GM23248 (cell line): ENCODE measurements at regions not wholly inside any gene's neighbourhood (a gene's known extent, or its start where the extent isn't known, plus 50 kb on each side); places are given as distances from the start of the nearest gene placed in this dataset.

ENCODE experiments used
- DNase-seq: peaks from one replicate; pipeline ENCODE4 v3.0.0-alpha.2; 2015
- H2AFZ ChIP-seq: fragments of 200-600 bp; sonication (generic); 2 replicates; pipeline ENCODE4 v1.6.1; 2016; ENCODE audit warnings: antibody characterized with exemption
- H3F3A ChIP-seq: fragments of 200-600 bp; sonication (generic); 2 replicates; pipeline ENCODE4 v1.6.1; 2016; ENCODE audit warnings: mild to moderate bottlenecking, antibody characterized with exemption, mixed run types; ENCODE audit not compliant: insufficient read depth
- H3K27ac ChIP-seq: fragments of 200-600 bp; sonication (generic); 2 replicates; pipeline ENCODE4 v1.5.1; 2016; ENCODE audit warnings: mild to moderate bottlenecking
- H3K27me3 ChIP-seq: fragments of 200-600 bp; sonication (generic); replicated peaks from 2 replicates; pipeline ENCODE4 v1.6.1; 2016; ENCODE audit warnings: mild to moderate bottlenecking; ENCODE audit not compliant: insufficient read depth
- H3K36me3 ChIP-seq: fragments of 200-600 bp; sonication (generic); 2 replicates; pipeline ENCODE4 v1.6.1; 2016; ENCODE audit warnings: low read depth, mild to moderate bottlenecking
- H3K4me1 ChIP-seq: fragments of 200-600 bp; sonication (generic); 2 replicates; pipeline ENCODE4 v1.6.1; 2016; ENCODE audit warnings: mild to moderate bottlenecking; ENCODE audit not compliant: insufficient read depth
- H3K4me2 ChIP-seq: fragments of 200-600 bp; sonication (generic); one replicate; pipeline ENCODE4 v1.6.1; 2016; ENCODE audit warnings: mild to moderate bottlenecking; ENCODE audit not compliant: unreplicated experiment
- H3K4me3 ChIP-seq: fragments of 200-600 bp; sonication (generic); 2 replicates; pipeline ENCODE4 v1.5.1; 2016; ENCODE audit warnings: mild to moderate bottlenecking
- H3K79me2 ChIP-seq: fragments of 200-600 bp; sonication (generic); 2 replicates; pipeline ENCODE4 v1.6.1; 2016; ENCODE audit warnings: mild to moderate bottlenecking; ENCODE audit not compliant: insufficient read depth
- H3K9ac ChIP-seq: fragments of 200-600 bp; sonication (generic); 2 replicates; pipeline ENCODE4 v1.6.1; 2016; ENCODE audit warnings: mild to moderate bottlenecking
- H3K9me2 ChIP-seq: fragments of 200-600 bp; sonication (generic); 2 replicates; pipeline ENCODE4 v1.6.1; 2016; ENCODE audit warnings: mixed run types, mild to moderate bottlenecking, moderate library complexity; ENCODE audit not compliant: insufficient read depth
- H3K9me3 ChIP-seq: fragments of 200-600 bp; sonication (generic); one replicate; pipeline ENCODE4 v1.6.1; 2017; ENCODE audit warnings: low read depth
- H4K20me1 ChIP-seq: fragments of 200-600 bp; sonication (generic); 2 replicates; pipeline ENCODE4 v1.6.0; 2016; ENCODE audit not compliant: insufficient read depth
- EZH2 ChIP-seq: fragments of 200-600 bp; sonication (generic); IDR thresholded peaks from 2 replicates; pipeline ENCODE4 v1.6.1; 2018; ENCODE audit warnings: antibody characterized with exemption, mild to moderate bottlenecking; ENCODE audit not compliant: insufficient read depth, poor library complexity, severe bottlenecking
- EZH2phosphoT487 ChIP-seq: fragments of 200-600 bp; sonication (generic); IDR thresholded peaks from 2 replicates; pipeline ENCODE4 v1.6.1; 2018; ENCODE audit warnings: antibody characterized with exemption, moderate library complexity, mild to moderate bottlenecking, low read depth; ENCODE audit not compliant: insufficient read depth
- WGBS, 2 experiments: methylation state at CpG; one replicate each; pipeline ENCODE4 v1.1.6; 2015 to 2017; ENCODE audit warnings: low lambda C conversion rate in 2 of 2, low coverage in 1 of 2; ENCODE audit errors: missing lambda C conversion rate in 2 of 2; 5-methylcytosine and 5-hydroxymethylcytosine counted together
- in situ Hi-C: fragments of 300-500 bp; cut with MboI; formaldehyde crosslinking; loops from 2 replicates; pipeline ENCODE4 v1.15.0; 2020

DNA sequence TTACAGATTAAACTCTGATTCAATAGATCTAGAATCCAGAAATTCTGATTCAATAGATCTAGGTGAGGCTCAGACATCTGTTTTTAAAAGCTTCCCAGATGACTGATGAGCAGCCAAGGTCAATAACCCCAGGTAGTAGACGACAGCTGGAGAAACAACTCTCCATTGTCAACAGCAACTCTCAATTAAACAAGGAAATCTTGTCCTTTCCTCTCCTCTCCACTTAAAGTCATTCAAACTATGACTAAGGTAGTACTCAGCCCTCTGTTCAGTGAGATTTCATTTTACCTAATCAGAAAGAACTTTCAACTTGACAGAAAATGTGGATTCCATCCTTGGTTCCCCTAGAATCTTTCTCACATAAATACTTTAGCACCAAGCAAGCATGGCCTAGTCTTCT lies 94.6 kb upstream of the SCG2 start:
- H3K9me3 ChIP-seq = no peaks in the 10 kb centered on the region
- in situ Hi-C loops = no loop called here
- H2AFZ ChIP-seq = no peak overlapping the region
- no peaks in the 10 kb centered on the region for H3K27me3 ChIP-seq
- peaks cover 31% of the 10 kb centered on the region for H3F3A ChIP-seq
- no peak overlapping the region for H3K4me2 ChIP-seq
- no peak overlapping the region for H3K9ac ChIP-seq
- peak overlapping the region; percentile 2; the same call in 1 of the 2 replicates for H3K27ac ChIP-seq
- no peaks in the 10 kb centered on the region for H3K36me3 ChIP-seq
- H4K20me1 ChIP-seq = no peaks in the 10 kb centered on the region
- DNase-seq = peak; percentile 48
- H3K9me2 ChIP-seq = no peaks in the 10 kb centered on the region
- TF ChIP-seq EZH2phosphoT487 (no peak), EZH2 (no peak)
- 10 to 41% methylated on average over 1 of the region's 1 CpG for WGBS, 2 experiments
- H3K79me2 ChIP-seq = no peaks in the 10 kb centered on the region
- H3K4me1 ChIP-seq = peaks cover 20% of the 10 kb centered on the region
- no peak overlapping the region for H3K4me3 ChIP-seq

- peak; percentile 79 for DNase-seq
- Histone ChIP-seq H3K4me2 (no peak overlapping the region), H3K79me2 (no peaks in the 10 kb centered on the region), H3K27me3 (no peaks in the 10 kb centered on the region), H3K4me3 (no peak overlapping the region), H3K9ac (no peak overlapping the region), H3K9me2 (no peaks in the 10 kb centered on the region), H3K27ac (no peak overlapping the region), H2AFZ (no peak overlapping the region), H3K4me1 (peaks cover 12% of the 10 kb centered on the region), H3K9me3 (no peaks in the 10 kb centered on the region), H3K36me3 (no peaks in the 10 kb centered on the region), H3F3A (peaks cover 14% of the 10 kb centered on the region), H4K20me1 (no peaks in the 10 kb centered on the region)
- TF ChIP-seq EZH2 (no peak), EZH2phosphoT487 (no peak)
- in situ Hi-C loops = no loop called here
- WGBS, 2 experiments = 35 to 36% methylated on average over 13 of the region's 13 CpGs
Observed at GRCh38 chr2:223692191-223692947, 90.2 kb upstream of the SCG2 start.

- H3K4me3 ChIP-seq = no peak overlapping the region
- no peaks in the 10 kb centered on the region for H3K4me1 ChIP-seq
- H3K27ac ChIP-seq = no peak overlapping the region
- no peaks in the 10 kb centered on the region for H3K36me3 ChIP-seq
- no peak overlapping the region for H3K4me2 ChIP-seq
- in situ Hi-C loops = no loop called here
- TF ChIP-seq EZH2 (no peak), EZH2phosphoT487 (no peak)
- no peaks in the 10 kb centered on the region for H3K79me2 ChIP-seq
- no peaks in the 10 kb centered on the region for H3K27me3 ChIP-seq
- no peaks in the 10 kb centered on the region for H3F3A ChIP-seq
- H3K9me2 ChIP-seq = no peaks in the 10 kb centered on the region
- H2AFZ ChIP-seq = no peak overlapping the region
- no peak for DNase-seq
- no peaks in the 10 kb centered on the region for H3K9me3 ChIP-seq
- WGBS, 2 experiments = 54 to 57% methylated on average over 4 of the region's 4 CpGs
- no peak overlapping the region for H3K9ac ChIP-seq
- H4K20me1 ChIP-seq = no peaks in the 10 kb centered on the region
Observed at GRCh38 chr2:223688094-223688835, 86.1 kb upstream of the SCG2 start.

GRCh38 chr2:223681125-223681524 lies 79.0 kb upstream of the SCG2 start:
- Histone ChIP-seq H3K9me3 (no peaks in the 10 kb centered on the region), H2AFZ (no peak overlapping the region), H3K4me2 (no peak overlapping the region), H3K27me3 (no peaks in the 10 kb centered on the region), H3K79me2 (no peaks in the 10 kb centered on the region), H3K36me3 (no peaks in the 10 kb centered on the region), H3K27ac (no peak overlapping the region), H3K4me1 (no peaks in the 10 kb centered on the region), H3K4me3 (no peak overlapping the region), H4K20me1 (no peaks in the 10 kb centered on the region), H3K9me2 (no peaks in the 10 kb centered on the region), H3K9ac (no peak overlapping the region), H3F3A (no peaks in the 10 kb centered on the region)
- WGBS, 2 experiments = 45 to 50% methylated on average over 3 of the region's 3 CpGs
- in situ Hi-C loops = no loop called here
- no peak for DNase-seq
- TF ChIP-seq EZH2phosphoT487 (no peak), EZH2 (no peak)
